ENCODE measurements at regions not wholly inside any gene's neighbourhood (a gene's known extent, or its start where the extent isn't known, plus 50 kb on each side); places are given as distances from the start of the nearest gene placed in this dataset.

GRCh38 chr1:63148825-63149645 lies 173.3 kb upstream of the FOXD3 start:
- ChIA-PET POLR2A (ENCODE audit: unreplicated experiment) (interaction anchor here (0.6 kb wide), 1 partner anchor 1014 kb away, joined by 9 read pairs; no protein-coding TSS in a partner anchor), CTCF (interaction anchor here (0.7 kb wide), 1 partner anchor 1067 kb away, joined by 15 read pairs; no protein-coding TSS in a partner anchor)
- no peaks in the 10 kb centered on the region for H3K9me3 ChIP-seq (ENCODE audit: insufficient read depth, low read depth)
- no peak overlapping the region for H3K4me3 ChIP-seq
- no peaks in the 10 kb centered on the region for H3K4me1 ChIP-seq (replicated peaks; ENCODE audit: insufficient read depth)
- H2AFZ ChIP-seq = no peak overlapping the region
- no peak overlapping the region for H3K27ac ChIP-seq
- H4K20me1 ChIP-seq (ENCODE audit: insufficient read depth) = no peaks in the 10 kb centered on the region
- 0 out of 2 replicates have a peak, but pooled peaks cover 9% of the 10 kb centered on the region for H3K27me3 ChIP-seq (ENCODE audit: insufficient read depth, low read depth)
- peak in 1 of 2 experiments; percentile 3 for DNase-seq
- no TSS peak for BruUV-seq (replicated peaks)
- intact Hi-C loops (cut with micrococcal nuclease; ENCODE audit: unreplicated experiment) = no loop called here
- H3K36me3 ChIP-seq (ENCODE audit: low read depth) = no peaks in the 10 kb centered on the region
- no peaks in the 10 kb centered on the region for H3K79me2 ChIP-seq (ENCODE audit: low read depth)
- no peaks in the 10 kb centered on the region for H3K9me2 ChIP-seq (ENCODE audit: insufficient read depth)
- TF ChIP-seq CTCF (conservative IDR thresholded peaks at IDR 0.05) = peak; percentile 65
- TF ChIP-seq EZH2 (IDR thresholded peaks at IDR 0.05; ENCODE audit: low read depth) = no peak
- H3K4me2 ChIP-seq = no peak overlapping the region
- H3F3A ChIP-seq (ENCODE audit: insufficient read depth, low read depth) = no peaks in the 10 kb centered on the region

- Histone ChIP-seq H3K4me1 (replicated peaks; ENCODE audit: insufficient read depth) (no peaks in the 10 kb centered on the region), H3K36me3 (ENCODE audit: low read depth) (no peaks in the 10 kb centered on the region), H3K4me3 (no peak overlapping the region), H3K4me2 (no peak overlapping the region), H3K9me3 (ENCODE audit: insufficient read depth, low read depth) (no peaks in the 10 kb centered on the region), H3K27me3 (ENCODE audit: insufficient read depth, low read depth) (peaks cover 20% of the 10 kb centered on the region; the same call in 1 of the 2 replicates), H3F3A (ENCODE audit: insufficient read depth, low read depth) (no peaks in the 10 kb centered on the region), H4K20me1 (ENCODE audit: insufficient read depth) (no peaks in the 10 kb centered on the region), H3K27ac (no peak overlapping the region), H3K79me2 (ENCODE audit: low read depth) (no peaks in the 10 kb centered on the region), H3K9me2 (ENCODE audit: insufficient read depth) (no peaks in the 10 kb centered on the region), H2AFZ (no peak overlapping the region)
- ChIA-PET CTCF (interaction anchor here (0.6 kb wide), 1 partner anchor 189 kb away, joined by 3 read pairs; no protein-coding TSS in a partner anchor), POLR2A (ENCODE audit: unreplicated experiment) (no interaction called here)
- intact Hi-C loops (cut with micrococcal nuclease; ENCODE audit: unreplicated experiment) = no loop called here
- no TSS peak for BruUV-seq (replicated peaks)
- TF ChIP-seq CTCF (conservative IDR thresholded peaks at IDR 0.05) (no peak), EZH2 (IDR thresholded peaks at IDR 0.05; ENCODE audit: low read depth) (no peak)
- DNase-seq = peak; percentile 2 to 48
Observed at GRCh38 chr1:63152572-63152971, 169.8 kb upstream of the FOXD3 start.

GRCh38 chr1:63155437-63155836 lies 166.9 kb upstream of the FOXD3 start:
- H3K4me2 ChIP-seq = no peak overlapping the region
- no peak overlapping the region for H2AFZ ChIP-seq
- no peak overlapping the region for H3K27ac ChIP-seq
- no peaks in the 10 kb centered on the region for H4K20me1 ChIP-seq (ENCODE audit: insufficient read depth)
- H3K79me2 ChIP-seq (ENCODE audit: low read depth) = no peaks in the 10 kb centered on the region
- no peaks in the 10 kb centered on the region for H3K4me1 ChIP-seq (replicated peaks; ENCODE audit: insufficient read depth)
- TF ChIP-seq EZH2 (IDR thresholded peaks at IDR 0.05; ENCODE audit: low read depth) (no peak), CTCF (conservative IDR thresholded peaks at IDR 0.05) (no peak)
- H3F3A ChIP-seq (ENCODE audit: insufficient read depth, low read depth) = no peaks in the 10 kb centered on the region
- CTCF ChIA-PET = no interaction called here
- H3K9me3 ChIP-seq (ENCODE audit: insufficient read depth, low read depth) = no peaks in the 10 kb centered on the region
- BruUV-seq (replicated peaks) = no TSS peak
- intact Hi-C loops (cut with micrococcal nuclease; ENCODE audit: unreplicated experiment) = no loop called here
- no peaks in the 10 kb centered on the region for H3K36me3 ChIP-seq (ENCODE audit: low read depth)
- no peaks in the 10 kb centered on the region for H3K9me2 ChIP-seq (ENCODE audit: insufficient read depth)
- H3K4me3 ChIP-seq = no peak overlapping the region
- peaks cover 24% of the 10 kb centered on the region; the same call in 1 of the 2 replicates for H3K27me3 ChIP-seq (ENCODE audit: insufficient read depth, low read depth)
- POLR2A ChIA-PET (ENCODE audit: unreplicated experiment) = no interaction called here
- no peak for DNase-seq
